CD4-positive, alpha-beta T cell (primary cell): ENCODE measurements at regions not wholly inside any gene's neighbourhood (a gene's known extent, or its start where the extent isn't known, plus 50 kb on each side); places are given as distances from the start of the nearest gene placed in this dataset.

ENCODE experiments used
- ATAC-seq: fragments of 200-7000 bp; cut with Tn5 transposase; one replicate; pipeline ENCODE4 v1.10.0; 2022; ENCODE audit warnings: mild to moderate bottlenecking; ENCODE audit not compliant: poor library complexity
- CTCF ChIA-PET: fragments of 350-600 bp; sonication (Branson Sonifier 250); formaldehyde crosslinking; loops from one replicate; lab custom pipeline; 2021; ENCODE audit warnings: antibody characterized with exemption, inconsistent platforms; lab: Charles Lee
- POLR2A ChIA-PET: fragments of 350-600 bp; sonication (Branson Sonifier 250); formaldehyde crosslinking; loops from one replicate; lab custom pipeline; 2021; ENCODE audit warnings: antibody characterized with exemption, inconsistent platforms; lab: Charles Lee
- DNase-seq, 14 experiments: peaks; one replicate each; pipeline ENCODE4 v3.0.0-alpha.2; 2013 to 2020; ENCODE audit warnings: mixed read lengths in 2 of 14
- H3K27ac ChIP-seq, 2 donors: one replicate each; pipeline versions ENCODE4 v1.5.1 to v1.7.0; 2013; ENCODE audit warnings: low read length in 2 of 2, low read depth in 1 of 2, mild to moderate bottlenecking in 1 of 2
- H3K27me3 ChIP-seq, 2 experiments: 1 replicate in 1 of 2; 2 replicates in 1 of 2; pipeline versions ENCODE4 v1.6.1 to v1.7.0; 2013; ENCODE audit warnings: low read length in 2 of 2, control low read depth in 1 of 2, mild to moderate bottlenecking in 1 of 2, moderate library complexity in 1 of 2; ENCODE audit not compliant: insufficient read depth in 2 of 2, control insufficient read depth in 1 of 2
- H3K36me3 ChIP-seq: one replicate; pipeline ENCODE4 v1.6.1; 2013; ENCODE audit warnings: low read length, control low read depth; ENCODE audit not compliant: insufficient read depth
- H3K4me1 ChIP-seq: one replicate; pipeline ENCODE4 v1.6.1; 2013; ENCODE audit warnings: low read length, control low read depth; ENCODE audit not compliant: insufficient read depth
- H3K4me3 ChIP-seq: one replicate; pipeline ENCODE4 v1.5.1; 2013; ENCODE audit warnings: mild to moderate bottlenecking, low read length, moderate library complexity
- H3K9me3 ChIP-seq, 2 experiments: 1 replicate in 1 of 2; 2 replicates in 1 of 2; pipeline versions ENCODE4 v1.6.1 to v1.7.0; 2013; ENCODE audit warnings: low read length in 2 of 2, mild to moderate bottlenecking in 2 of 2, control low read depth in 1 of 2, moderate library complexity in 1 of 2; ENCODE audit not compliant: control insufficient read depth in 1 of 2, insufficient read depth in 1 of 2
- H3K27ac Mint-ChIP-seq: one replicate; pipeline ENCODE4 v1.8.0; 2020; ENCODE audit warnings: mixed read lengths
- H3K27me3 Mint-ChIP-seq: one replicate; pipeline ENCODE4 v1.8.0; 2021; ENCODE audit warnings: mixed read lengths
- H3K36me3 Mint-ChIP-seq: one replicate; pipeline ENCODE4 v1.8.0; 2021; ENCODE audit warnings: low read depth, mixed read lengths
- H3K4me1 Mint-ChIP-seq: one replicate; pipeline ENCODE4 v1.8.0; 2021; ENCODE audit warnings: low read depth, mixed read lengths
- H3K4me3 Mint-ChIP-seq: one replicate; pipeline ENCODE4 v1.8.0; 2020; ENCODE audit warnings: mild to moderate bottlenecking, mixed read lengths
- H3K9me3 Mint-ChIP-seq: one replicate; pipeline ENCODE4 v1.8.0; 2020; ENCODE audit warnings: mixed read lengths
- CTCF ChIP-seq: fragments of 200-600 bp; IDR thresholded peaks from one replicate; pipeline ENCODE4 v1.8.0; 2022; ENCODE audit warnings: antibody characterized with exemption, mild to moderate bottlenecking
- intact Hi-C, 2 experiments: fragments of 100-400 bp; cut with DNase I in 1 of 2; cut with micrococcal nuclease in 1 of 2; formaldehyde crosslinking; loops; one replicate each; pipeline versions ENCODE4 v1.15.1 to v1.9.0; 2023 to 2025; cut with DNase I, micrococcal nuclease

- H3K27ac Mint-ChIP-seq = no peak overlapping the region
- H3K4me1 Mint-ChIP-seq = no peaks in the 10 kb centered on the region
- H3K36me3 Mint-ChIP-seq = no peaks in the 10 kb centered on the region
- Histone ChIP-seq H3K36me3 (no peaks in the 10 kb centered on the region), H3K27ac (no peak overlapping the region), H3K9me3 (no peaks in the 10 kb centered on the region), H3K4me3 (no peak overlapping the region), H3K4me1 (no peaks in the 10 kb centered on the region), H3K27me3 (no peaks in the 10 kb centered on the region)
- H3K9me3 Mint-ChIP-seq = no peaks in the 10 kb centered on the region
- no peak for DNase-seq
- ATAC-seq = no peak
- ChIA-PET POLR2A (no interaction called here), CTCF (no interaction called here)
- H3K4me3 Mint-ChIP-seq = no peak overlapping the region
- no peak for TF ChIP-seq CTCF
- intact Hi-C loops = no loop called here
- H3K27me3 Mint-ChIP-seq = no peaks in the 10 kb centered on the region
Observed at GRCh38 chr5:74371621-74372020, 268.9 kb downstream of the ENC1 start.

GRCh38 chr5:74370168-74370567 is 270.4 kb downstream of the ENC1 start:
- Mint-ChIP-seq H3K27me3 (no peaks in the 10 kb centered on the region), H3K9me3 (no peaks in the 10 kb centered on the region), H3K27ac (no peak overlapping the region), H3K36me3 (no peaks in the 10 kb centered on the region), H3K4me3 (no peak overlapping the region), H3K4me1 (no peaks in the 10 kb centered on the region)
- Histone ChIP-seq H3K4me1 (no peaks in the 10 kb centered on the region), H3K27ac (no peak overlapping the region), H3K27me3 (no peaks in the 10 kb centered on the region), H3K4me3 (no peak overlapping the region), H3K36me3 (no peaks in the 10 kb centered on the region), H3K9me3 (no peaks in the 10 kb centered on the region)
- no peak for TF ChIP-seq CTCF
- DNase-seq (no peak), ATAC-seq (no peak)
- ChIA-PET POLR2A (no interaction called here), CTCF (interaction anchor here (0.6 kb wide), 1 partner anchor 487 kb away, joined by 4 read pairs; no protein-coding TSS in a partner anchor)
- intact Hi-C loops = no loop called here

GRCh38 chr5:74369173-74369572 is 271.4 kb downstream of the ENC1 start:
- H3K27ac ChIP-seq = no peak overlapping the region
- CTCF ChIA-PET = no interaction called here
- no peak for TF ChIP-seq CTCF
- Mint-ChIP-seq H3K36me3 (no peaks in the 10 kb centered on the region), H3K27me3 (no peaks in the 10 kb centered on the region), H3K27ac (no peak overlapping the region), H3K4me1 (no peaks in the 10 kb centered on the region), H3K9me3 (no peaks in the 10 kb centered on the region), H3K4me3 (no peak overlapping the region)
- ATAC-seq (no peak), DNase-seq (no peak)
- no peaks in the 10 kb centered on the region for H3K9me3 ChIP-seq
- H3K27me3 ChIP-seq = no peaks in the 10 kb centered on the region
- H3K4me1 ChIP-seq = no peaks in the 10 kb centered on the region
- H3K4me3 ChIP-seq = no peak overlapping the region
- intact Hi-C loops = no loop called here
- POLR2A ChIA-PET = no interaction called here
- H3K36me3 ChIP-seq = no peaks in the 10 kb centered on the region
